Adrenal gland (tissue), 5 donors: ENCODE measurements at regions not wholly inside any gene's neighbourhood (a gene's known extent, or its start where the extent isn't known, plus 50 kb on each side); places are given as distances from the start of the nearest gene placed in this dataset.

Experiments
- CTCF ChIP-seq, 6 experiments: fragments of 450-650 bp in 4 of 6; fragments of 200-600 bp in 2 of 6; sonication (generic) in 1 of 6; IDR thresholded peaks; 1 replicate in 5 of 6; 2 replicates in 1 of 6; pipeline versions ENCODE4 v1.5.1 to v1.8.0; 2016 to 2021; ENCODE audit warnings: antibody characterized with exemption in 6 of 6, mild to moderate bottlenecking in 2 of 6, moderate library complexity in 1 of 6
- POLR2A ChIP-seq, 2 donors: fragments of 450-650 bp; IDR thresholded peaks; one replicate each; pipeline ENCODE4 v1.6.1; 2017; ENCODE audit warnings: antibody characterized with exemption in 2 of 2, mild to moderate bottlenecking in 2 of 2, moderate library complexity in 1 of 2
- donor health status: DM: no; HTN: no; CAD: no.

- TF ChIP-seq CTCF (IDR thresholded peaks at IDR 0.05) (no peak), POLR2A (IDR thresholded peaks at IDR 0.05) (no peak)
Measured at GRCh38 chr14:54116972-54117371, 160.3 kb upstream of the BMP4 start.
